ENCODE measurements at regions not wholly inside any gene's neighbourhood (a gene's known extent, or its start where the extent isn't known, plus 50 kb on each side); places are given as distances from the start of the nearest gene placed in this dataset.

DNA sequence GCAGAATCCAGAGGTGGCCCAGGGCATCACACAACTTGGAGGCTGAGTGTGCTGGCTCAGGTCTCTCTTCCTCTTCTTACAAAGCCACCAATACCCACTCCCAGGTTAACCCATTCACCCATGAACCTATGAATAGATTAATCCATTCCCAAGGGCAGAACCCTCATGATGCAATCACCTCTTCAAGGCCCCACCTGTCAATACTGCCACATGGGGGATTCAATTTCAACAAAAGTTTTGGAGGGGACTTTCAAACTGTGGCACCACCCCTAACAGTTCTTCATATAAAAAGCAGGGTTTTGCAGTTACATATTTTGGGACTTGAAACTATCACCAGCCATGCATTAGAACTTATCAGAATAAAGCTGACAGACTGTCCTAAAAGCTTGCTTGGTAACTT, 193.6 kb upstream of the RNF32 start:
- TF ChIP-seq, protein P1, sequence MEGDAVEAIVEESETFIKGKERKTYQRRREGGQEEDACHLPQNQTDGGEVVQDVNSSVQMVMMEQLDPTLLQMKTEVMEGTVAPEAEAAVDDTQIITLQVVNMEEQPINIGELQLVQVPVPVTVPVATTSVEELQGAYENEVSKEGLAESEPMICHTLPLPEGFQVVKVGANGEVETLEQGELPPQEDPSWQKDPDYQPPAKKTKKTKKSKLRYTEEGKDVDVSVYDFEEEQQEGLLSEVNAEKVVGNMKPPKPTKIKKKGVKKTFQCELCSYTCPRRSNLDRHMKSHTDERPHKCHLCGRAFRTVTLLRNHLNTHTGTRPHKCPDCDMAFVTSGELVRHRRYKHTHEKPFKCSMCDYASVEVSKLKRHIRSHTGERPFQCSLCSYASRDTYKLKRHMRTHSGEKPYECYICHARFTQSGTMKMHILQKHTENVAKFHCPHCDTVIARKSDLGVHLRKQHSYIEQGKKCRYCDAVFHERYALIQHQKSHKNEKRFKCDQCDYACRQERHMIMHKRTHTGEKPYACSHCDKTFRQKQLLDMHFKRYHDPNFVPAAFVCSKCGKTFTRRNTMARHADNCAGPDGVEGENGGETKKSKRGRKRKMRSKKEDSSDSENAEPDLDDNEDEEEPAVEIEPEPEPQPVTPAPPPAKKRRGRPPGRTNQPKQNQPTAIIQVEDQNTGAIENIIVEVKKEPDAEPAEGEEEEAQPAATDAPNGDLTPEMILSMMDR (IDR thresholded peaks at IDR 0.05), result no peak
- TF ChIP-seq EP300 (IDR thresholded peaks at IDR 0.05) (no peak), POLR2A (IDR thresholded peaks at IDR 0.05) (no peak)

Data from ovary (tissue), 3 donors.